Activated CD4-positive, alpha-beta T cell treated with anti-CD3 and anti-CD28 coated beads, Interleukin-2, amount 50 U/mL, for 24 hours (primary cell): ENCODE measurements at regions not wholly inside any gene's neighbourhood (a gene's known extent, or its start where the extent isn't known, plus 50 kb on each side); places are given as distances from the start of the nearest gene placed in this dataset.

Experiments used
- DNase-seq, 2 donors: peaks; one replicate each; pipeline ENCODE4 v3.0.0-alpha.2; 2020; ENCODE audit warnings: low read depth in 1 of 2, low spot score in 1 of 2

DNA sequence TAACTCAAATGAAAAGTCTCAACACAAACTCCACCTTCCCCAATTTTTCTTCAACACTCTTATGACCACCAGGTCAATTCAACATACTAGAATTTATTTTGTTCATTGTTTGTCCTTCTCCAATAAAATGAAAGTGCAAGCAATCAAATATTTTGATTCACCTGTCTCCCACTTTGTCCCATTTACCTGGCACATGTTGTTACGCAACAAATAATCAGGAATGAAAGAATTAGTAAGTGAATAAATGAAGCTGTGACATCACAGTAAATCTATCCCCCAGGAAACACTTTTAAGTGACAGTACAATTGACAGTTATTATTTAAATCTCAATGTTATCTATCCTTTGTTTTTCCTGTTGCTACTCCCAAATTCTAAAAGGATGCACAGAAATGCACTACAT, 393.7 kb upstream of the OPRM1 start:
- DNase-seq, result no peak

DNA sequence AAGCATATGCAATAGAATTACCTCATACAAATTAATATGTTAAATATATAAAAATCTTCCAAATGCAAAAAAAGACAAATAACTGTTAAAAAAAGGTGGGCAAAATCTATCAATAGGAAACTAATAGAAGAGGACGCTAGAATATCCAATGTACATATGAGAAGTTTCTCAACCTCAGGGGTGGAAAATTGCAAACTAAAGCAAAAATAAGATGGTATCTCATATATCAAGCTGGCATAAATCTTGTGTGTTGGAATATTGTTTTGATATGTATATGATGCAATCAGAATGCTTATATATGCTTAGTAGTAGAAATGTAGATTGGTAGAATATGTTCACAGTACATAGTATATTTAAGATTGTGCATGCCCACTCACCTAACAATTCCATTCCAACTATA, 395.0 kb upstream of the OPRM1 start:
- no peak for DNase-seq

DNA sequence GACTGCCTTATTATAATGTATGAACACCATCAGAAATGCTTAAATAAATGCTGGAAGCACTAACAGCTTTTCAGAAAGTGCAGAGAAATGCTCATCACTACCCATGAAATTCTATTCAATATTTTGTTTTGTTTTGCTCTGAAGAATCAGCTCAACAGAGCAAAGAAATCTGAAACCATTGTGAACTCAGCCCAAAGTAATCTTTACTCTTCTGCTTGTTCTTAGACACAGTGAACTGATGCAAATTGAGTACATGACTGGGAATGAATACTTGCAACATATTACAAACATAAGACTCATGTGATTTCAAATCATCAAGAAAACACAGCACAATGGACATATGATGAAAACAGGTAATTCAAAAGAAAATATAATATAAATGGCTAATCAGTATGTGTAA, 404.6 kb upstream of the OPRM1 start:
- DNase-seq, result no peak

GRCh38 chr6:153625089-153625488, 414.0 kb upstream of the OPRM1 start:
- no peak for DNase-seq

GRCh38 chr6:153624528-153624927, 414.5 kb upstream of the OPRM1 start:
- no peak for DNase-seq

DNA sequence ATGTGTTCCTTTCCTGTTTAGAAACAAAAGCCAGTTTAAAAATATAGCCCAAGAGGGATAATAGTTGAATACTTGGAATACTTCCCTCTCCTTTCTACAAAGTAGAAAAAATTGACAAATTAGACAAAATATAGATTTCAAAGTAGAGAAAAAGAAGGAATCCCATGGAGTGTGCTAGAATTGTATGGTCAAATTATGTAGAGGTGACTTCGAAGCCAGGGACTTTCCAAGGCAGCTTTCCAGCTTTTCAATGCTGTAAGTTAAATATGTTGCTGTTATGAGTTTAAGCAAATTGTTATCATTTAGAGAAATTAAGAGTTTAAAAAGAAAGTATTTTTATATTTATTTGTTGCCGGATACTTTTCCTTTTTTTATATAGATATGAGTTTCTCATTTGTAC, 415.5 kb upstream of the OPRM1 start:
- no peak for DNase-seq

DNA sequence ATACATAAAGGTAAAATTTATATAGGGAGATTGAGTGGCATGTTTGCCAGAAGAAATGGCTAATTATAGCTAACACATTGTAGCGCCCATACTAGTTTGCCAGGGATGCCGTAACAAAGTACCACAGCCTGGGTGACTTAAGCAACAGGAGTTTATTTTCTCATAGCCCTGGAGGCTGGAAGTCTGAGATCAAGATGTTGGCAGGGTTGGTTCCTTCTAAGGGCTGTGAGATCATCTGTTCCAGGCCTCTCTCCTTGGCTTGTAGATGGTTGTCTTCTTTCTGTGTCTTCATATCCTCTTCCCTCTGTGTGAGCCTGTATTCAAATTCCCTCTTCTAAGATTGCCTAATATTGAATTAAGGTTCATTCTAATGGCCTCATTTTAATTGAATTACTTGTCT, 417.5 kb upstream of the OPRM1 start:
- no peak for DNase-seq

DNA sequence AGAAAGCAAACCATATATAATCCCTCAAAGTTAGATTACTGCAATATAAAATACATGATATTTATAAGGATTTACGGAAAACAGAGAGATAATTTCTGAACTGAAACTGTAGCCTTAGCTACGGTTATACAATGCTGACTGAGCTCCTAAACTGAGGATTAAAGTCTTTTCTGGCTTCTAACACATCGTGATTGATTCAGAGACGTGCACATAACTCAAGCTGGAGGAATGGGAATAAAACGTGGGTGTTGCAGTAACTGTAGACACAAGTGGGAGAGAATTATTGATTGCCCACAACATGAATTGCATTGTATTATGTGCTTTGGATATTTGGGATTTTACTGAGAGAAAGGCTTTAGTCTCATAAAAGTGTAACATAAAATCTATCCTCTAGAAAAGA, 418.0 kb upstream of the OPRM1 start:
- DNase-seq, result no peak

DNA sequence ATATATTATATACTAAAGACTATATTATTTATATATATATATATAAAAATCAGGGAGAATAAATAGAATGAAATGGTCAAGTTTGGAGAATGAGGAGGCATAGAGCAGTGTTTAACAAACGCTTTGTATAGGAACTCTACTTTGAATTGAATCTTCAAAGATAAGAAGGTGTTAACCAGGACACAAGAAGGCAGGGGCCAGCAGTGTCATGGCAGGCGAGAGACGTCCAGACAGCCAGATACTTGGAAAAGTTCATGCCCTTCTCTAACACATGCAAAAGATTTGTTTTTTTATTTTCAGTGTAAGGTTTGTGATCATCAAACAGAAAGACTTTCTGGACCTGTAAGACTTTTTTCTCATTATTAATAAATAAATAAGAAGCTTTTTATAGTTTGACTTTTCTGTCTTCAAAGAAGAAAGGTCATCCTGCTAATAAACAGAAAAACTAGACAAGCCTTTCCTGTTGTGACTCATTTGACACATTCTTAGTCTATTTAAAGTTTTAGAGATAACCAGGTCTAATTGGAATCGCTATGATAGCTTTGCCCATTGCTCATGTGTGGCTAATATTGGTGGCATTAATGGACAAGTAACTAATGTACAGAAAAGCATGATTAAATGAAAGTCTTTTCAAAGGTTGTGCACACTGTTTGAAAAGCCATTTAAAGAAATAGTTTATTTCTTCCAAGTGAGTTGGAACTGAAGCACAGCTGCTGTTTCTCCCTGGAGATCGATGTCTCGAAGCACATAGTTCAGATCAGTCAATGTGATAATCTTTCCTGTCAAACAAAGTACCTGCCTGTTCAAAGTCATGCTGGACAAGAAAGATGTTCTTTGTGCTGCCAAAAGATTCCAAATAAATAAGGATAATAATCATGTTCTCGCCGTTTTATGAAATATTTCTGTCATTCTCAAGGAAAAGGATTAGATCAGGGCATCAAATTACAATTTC, 420.4 kb upstream of the OPRM1 start:
- DNase-seq, result no peak

DNA sequence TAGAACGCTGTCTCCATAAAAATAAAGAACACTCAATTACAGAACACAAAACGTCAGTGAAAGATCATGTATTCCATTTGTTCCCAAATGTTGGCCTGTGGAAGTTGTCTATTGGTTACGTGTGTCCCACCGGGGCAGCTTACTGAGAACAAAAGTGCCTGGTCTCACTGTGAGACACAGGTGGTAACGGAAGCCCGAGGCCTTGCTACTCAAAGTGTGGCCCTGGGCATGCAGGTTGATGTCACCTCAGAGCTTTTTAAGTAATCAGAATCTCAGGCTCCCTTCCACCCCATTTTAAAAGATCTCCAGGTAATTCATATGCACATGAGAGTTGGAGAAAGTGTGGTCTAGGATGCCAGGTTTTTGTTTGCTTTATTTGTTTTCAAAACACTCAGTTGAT, 422.5 kb upstream of the OPRM1 start:
- DNase-seq, result no peak

- no peak for DNase-seq
Observed at GRCh38 chr6:153613719-153614455, 425.2 kb upstream of the OPRM1 start.

- DNase-seq, result no peak
Observed at GRCh38 chr6:153602401-153602800, 436.6 kb upstream of the OPRM1 start.

DNA sequence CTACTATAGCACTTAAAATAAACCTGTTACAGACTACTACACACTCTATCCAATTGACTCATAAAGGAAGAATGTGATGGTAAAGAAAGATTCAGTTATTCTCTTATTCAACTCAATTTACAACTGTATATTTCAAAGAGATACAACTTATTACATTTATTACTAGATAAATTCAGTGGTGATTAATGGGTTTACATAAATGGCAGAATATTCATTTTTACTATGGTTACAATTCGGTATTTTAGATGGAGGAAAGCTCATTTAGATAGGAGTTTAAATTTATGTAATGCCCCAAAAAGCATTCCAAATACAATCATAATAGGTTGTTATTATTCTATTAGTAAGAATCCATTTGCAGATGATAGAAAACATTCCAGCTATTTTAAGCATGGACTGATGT, 439.1 kb upstream of the OPRM1 start:
- DNase-seq, result no peak

- DNase-seq, result no peak
Observed at GRCh38 chr6:153595903-153596302, 443.1 kb upstream of the OPRM1 start.

DNA sequence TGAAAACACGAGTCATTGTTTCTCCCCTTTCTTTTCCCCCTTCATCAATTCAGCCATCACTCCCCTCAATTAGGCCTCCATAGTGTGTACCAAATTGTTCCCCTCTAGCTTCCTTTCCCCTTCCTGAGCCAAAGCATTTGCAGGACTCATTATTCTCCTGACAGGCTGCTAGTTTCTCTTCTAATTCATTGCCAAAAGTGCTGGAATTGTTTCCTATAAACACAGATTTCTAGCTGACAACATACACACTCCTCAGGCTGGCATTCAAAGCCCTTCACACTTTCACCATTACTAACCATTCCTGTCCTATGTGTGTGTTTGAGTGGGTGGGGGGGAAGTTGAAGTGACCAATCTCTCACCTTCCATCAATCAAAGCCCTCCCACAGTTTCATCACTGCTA, 444.2 kb upstream of the OPRM1 start:
- DNase-seq, result no peak

DNA sequence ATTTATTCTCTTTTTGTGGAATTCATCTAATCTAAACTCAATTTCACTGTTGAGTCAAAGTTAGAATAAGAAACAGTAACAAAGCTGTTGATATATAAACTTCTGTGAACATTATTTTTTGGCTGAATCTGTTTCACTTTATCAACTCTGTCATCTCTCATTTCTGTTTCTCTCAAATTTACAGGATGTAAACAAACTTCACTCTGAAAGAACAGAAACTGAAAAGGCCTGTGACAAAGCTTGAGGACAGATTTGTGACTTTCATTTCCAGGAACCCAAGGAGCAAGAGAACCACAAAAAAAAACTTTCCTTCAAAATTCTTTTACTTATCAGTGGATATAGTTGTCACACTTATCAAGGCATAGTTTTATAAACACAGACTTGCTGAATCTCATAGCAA, 447.9 kb upstream of the OPRM1 start:
- DNase-seq, result no peak

DNA sequence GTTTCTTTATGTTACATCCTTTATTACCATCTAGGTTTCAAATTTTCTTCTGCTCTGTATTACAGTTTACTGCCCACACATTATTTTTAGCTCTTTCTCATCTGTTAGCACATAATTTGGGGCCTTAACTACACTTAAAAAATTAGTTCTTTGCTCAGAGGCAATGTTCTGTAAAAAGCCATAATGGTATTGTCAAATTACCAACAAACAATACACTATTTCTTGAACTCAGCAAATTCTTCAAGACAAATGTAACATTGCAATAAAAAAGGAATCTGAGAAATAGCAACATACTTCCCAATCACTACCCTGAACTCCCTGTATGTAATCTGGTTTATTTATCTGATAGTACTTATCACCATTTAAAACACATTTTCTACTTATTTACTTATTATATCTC, 448.6 kb upstream of the OPRM1 start:
- no peak for DNase-seq

GRCh38 chr6:153588330-153588729, 450.7 kb upstream of the OPRM1 start:
- no peak for DNase-seq

DNA sequence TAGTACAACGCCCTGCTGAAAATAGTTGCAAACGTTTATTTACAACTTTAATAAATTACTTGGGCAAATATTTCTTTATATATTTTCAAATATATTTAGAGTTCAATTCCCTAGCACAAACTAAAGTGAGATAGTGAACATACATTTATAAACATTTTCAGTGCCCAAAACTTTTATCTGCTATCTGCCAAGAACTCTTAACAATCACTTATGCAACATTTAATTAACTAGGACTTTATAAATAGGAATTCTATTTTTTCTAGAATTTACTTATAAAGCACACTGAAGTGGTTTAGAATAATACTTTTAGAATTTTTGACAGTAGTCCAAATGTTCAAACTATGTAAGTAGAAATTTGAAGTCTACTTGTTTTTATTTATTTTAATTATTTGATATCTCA, 452.6 kb upstream of the RGS17 start:
- DNase-seq, result no peak

DNA sequence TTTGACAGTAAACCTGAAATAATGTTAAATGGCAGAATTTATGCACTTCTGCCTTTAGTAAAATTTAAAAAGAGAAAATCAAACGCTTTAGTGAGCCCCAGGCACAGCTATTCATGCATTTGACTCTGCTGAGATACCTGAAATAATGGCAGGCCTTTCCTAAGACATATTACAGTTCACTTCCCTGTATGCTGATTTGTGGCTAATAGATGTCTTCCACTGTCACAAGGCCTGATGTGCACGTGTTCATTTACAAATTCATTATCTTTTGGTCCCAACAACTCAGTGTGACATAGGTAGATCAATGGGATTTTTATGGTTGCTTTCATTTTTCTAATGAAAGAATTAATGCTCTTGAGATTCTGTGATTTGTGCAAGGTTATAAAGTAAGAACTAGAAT, 449.7 kb upstream of the RGS17 start:
- DNase-seq, result no peak

- no peak for DNase-seq
Observed at GRCh38 chr6:153575528-153575927, 444.4 kb upstream of the RGS17 start.

DNA sequence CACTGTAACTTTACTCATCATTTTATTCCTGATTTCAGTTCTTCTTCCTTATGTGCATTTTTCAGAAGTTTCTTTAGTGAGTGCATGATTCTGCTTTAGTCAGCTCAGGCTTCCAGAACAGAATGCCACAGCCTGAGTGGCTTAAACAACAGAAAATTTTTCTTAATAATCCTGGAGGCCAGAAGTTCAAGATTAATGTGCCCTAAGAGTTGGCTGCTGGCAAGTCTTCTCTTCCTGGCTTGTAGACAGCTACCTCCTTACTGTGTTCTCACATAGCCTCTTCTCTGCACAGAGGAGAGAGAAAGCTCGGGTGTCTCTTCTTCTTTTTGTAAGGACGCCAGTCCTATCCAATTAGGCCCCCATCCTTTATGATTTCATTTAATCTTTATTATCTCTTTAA, 443.1 kb upstream of the RGS17 start:
- DNase-seq, result no peak

GRCh38 chr6:153572371-153572770, 441.3 kb upstream of the RGS17 start:
- DNase-seq, result no peak
